ENCODE measurements at regions not wholly inside any gene's neighbourhood (a gene's known extent, or its start where the extent isn't known, plus 50 kb on each side); places are given as distances from the start of the nearest gene placed in this dataset.

- DNase-seq: no peak
Measured at GRCh38 chr13:84393981-84394625, 511.8 kb upstream of the SLITRK1 start.

GRCh38 chr13:84380866-84381265 is 498.6 kb upstream of the SLITRK1 start:
- DNase-seq: no peak

- no peak for DNase-seq
Measured at GRCh38 chr13:84377106-84377505, 494.8 kb upstream of the SLITRK1 start.

- no peak for DNase-seq
Measured at GRCh38 chr13:84366506-84366905, 484.2 kb upstream of the SLITRK1 start.

GRCh38 chr13:84362777-84363176 is 480.5 kb upstream of the SLITRK1 start:
- DNase-seq: no peak

GRCh38 chr13:84360822-84361221 is 478.5 kb upstream of the SLITRK1 start:
- no peak for DNase-seq

GRCh38 chr13:84358601-84359000 is 476.3 kb upstream of the SLITRK1 start:
- no peak for DNase-seq

- no peak for DNase-seq
Measured at GRCh38 chr13:84352946-84353345, 470.7 kb upstream of the SLITRK1 start.

- no peak for DNase-seq
Measured at GRCh38 chr13:84339456-84339855, 457.2 kb upstream of the SLITRK1 start.

- DNase-seq: no peak
Measured at GRCh38 chr13:84332346-84332745, 450.1 kb upstream of the SLITRK1 start.

GRCh38 chr13:84315527-84315926 is 433.3 kb upstream of the SLITRK1 start:
- no peak for DNase-seq

- no peak for DNase-seq
Measured at GRCh38 chr13:84303035-84303434, 420.8 kb upstream of the SLITRK1 start.

GRCh38 chr13:84297251-84297650 is 415.0 kb upstream of the SLITRK1 start:
- no peak for DNase-seq

GRCh38 chr13:84296401-84296800 is 414.1 kb upstream of the SLITRK1 start:
- DNase-seq: no peak

GRCh38 chr13:84294576-84294975 is 412.3 kb upstream of the SLITRK1 start:
- DNase-seq: no peak

- DNase-seq: no peak
Measured at GRCh38 chr13:84290386-84290785, 408.1 kb upstream of the SLITRK1 start.

GRCh38 chr13:84279166-84279565 is 396.9 kb upstream of the SLITRK1 start:
- no peak for DNase-seq

- DNase-seq: no peak
Measured at GRCh38 chr13:84272877-84273562, 390.7 kb upstream of the SLITRK1 start.

GRCh38 chr13:84265257-84265764 is 383.0 kb upstream of the SLITRK1 start:
- no peak for DNase-seq

GRCh38 chr13:84263354-84264069 is 381.2 kb upstream of the SLITRK1 start:
- DNase-seq: no peak

- no peak for DNase-seq
Measured at GRCh38 chr13:84255226-84255797, 373.0 kb upstream of the SLITRK1 start.

- no peak for DNase-seq
Measured at GRCh38 chr13:84249463-84249862, 367.2 kb upstream of the SLITRK1 start.

- no peak for DNase-seq
Measured at GRCh38 chr13:84243340-84243739, 361.1 kb upstream of the SLITRK1 start.

GRCh38 chr13:84239032-84239431 is 356.8 kb upstream of the SLITRK1 start:
- DNase-seq: no peak

All from SIG-M5 (cell line).